Tibial nerve (tissue), 4 donors: ENCODE measurements at regions not wholly inside any gene's neighbourhood (a gene's known extent, or its start where the extent isn't known, plus 50 kb on each side); places are given as distances from the start of the nearest gene placed in this dataset.

Experiments
- CTCF ChIP-seq, 5 experiments: fragments of 200-600 bp in 3 of 5; fragments of 450-650 bp in 2 of 5; sonication (generic) in 3 of 5; IDR thresholded peaks; one replicate each; pipeline ENCODE4 v1.5.1; 2016 to 2019; ENCODE audit warnings: antibody characterized with exemption in 5 of 5, mild to moderate bottlenecking in 3 of 5, moderate library complexity in 2 of 5
- EP300 ChIP-seq, 2 donors: sonication (generic); formaldehyde crosslinking; IDR thresholded peaks; one replicate each; pipeline ENCODE4 v1.6.1; 2017; ENCODE audit warnings: antibody characterized with exemption in 2 of 2, mild to moderate bottlenecking in 1 of 2

- TF ChIP-seq CTCF (IDR thresholded peaks at IDR 0.05), result no peak
- no peak for TF ChIP-seq EP300 (IDR thresholded peaks at IDR 0.05)
Observed at GRCh38 chr22:25447067-25447685, 117.3 kb upstream of the GRK3 start.
